ENCODE measurements at regions not wholly inside any gene's neighbourhood (a gene's known extent, or its start where the extent isn't known, plus 50 kb on each side); places are given as distances from the start of the nearest gene placed in this dataset.

- TF ChIP-seq POLR2AphosphoS5 (IDR thresholded peaks at IDR 0.05; ENCODE audit: low read depth, low read length) (no peak), TAF1 (IDR thresholded peaks at IDR 0.05; ENCODE audit: borderline replicate concordance, low read depth, low read length) (no peak), POLR2A (IDR thresholded peaks at IDR 0.05; ENCODE audit: low read depth, low read length) (no peak)
Measured at GRCh38 chr1:29784276-29785136, 548.2 kb downstream of the PTPRU start.
